A673 (cell line): ENCODE measurements at regions not wholly inside any gene's neighbourhood (a gene's known extent, or its start where the extent isn't known, plus 50 kb on each side); places are given as distances from the start of the nearest gene placed in this dataset.

Experiments
- BruUV-seq: library from RNA; stranded (reverse); fragments of 400-500 nt; replicated peaks from 2 replicates; lab custom pipeline; 2021; lab: Mats Ljungman, UMichigan
- CTCF ChIA-PET: fragments of 300-600 bp; sonication (Branson Sonifier 250); formaldehyde crosslinking; loops from one replicate; lab custom pipeline; 2022; ENCODE audit warnings: antibody characterized with exemption; lab: Charles Lee
- POLR2A ChIA-PET: fragments of 300-600 bp; sonication (Branson Sonifier 250); formaldehyde crosslinking; loops from one replicate; lab custom pipeline; 2022; ENCODE audit warnings: antibody characterized with exemption; ENCODE audit not compliant: low non-redundant PET; lab: Charles Lee
- DNase-seq: peaks from one replicate; pipeline ENCODE4 v3.0.0-alpha.2; 2015; ENCODE audit warnings: low spot score
- H3K27ac ChIP-seq: fragments of 200-600 bp; sonication (generic); 2 replicates; pipeline ENCODE4 v1.5.1; 2016; ENCODE audit warnings: mixed run types, low read depth, mild to moderate bottlenecking, mixed read lengths, antibody characterized with exemption, low read length; ENCODE audit not compliant: poor library complexity, severe bottlenecking
- H3K27me3 ChIP-seq: fragments of 200-600 bp; sonication (generic); replicated peaks from 2 replicates; pipeline ENCODE4 v1.6.1; 2017; ENCODE audit warnings: mixed run types, low read depth, mild to moderate bottlenecking, mixed read lengths, antibody characterized with exemption, low read length; ENCODE audit not compliant: insufficient read depth, poor library complexity
- H3K36me3 ChIP-seq: fragments of 200-600 bp; sonication (generic); 2 replicates; pipeline ENCODE4 v1.6.1; 2016; ENCODE audit warnings: mixed run types, mild to moderate bottlenecking, mixed read lengths, antibody characterized with exemption, low read length; ENCODE audit not compliant: insufficient read depth, poor library complexity, severe bottlenecking
- H3K4me1 ChIP-seq: fragments of 200-600 bp; sonication (generic); 2 replicates; pipeline ENCODE4 v1.6.1; 2017; ENCODE audit warnings: mixed run types, mild to moderate bottlenecking, mixed read lengths, antibody characterized with exemption, low read length; ENCODE audit not compliant: insufficient read depth, poor library complexity, severe bottlenecking
- H3K4me3 ChIP-seq: fragments of 200-600 bp; sonication (generic); 2 replicates; pipeline ENCODE4 v1.5.1; 2016; ENCODE audit warnings: low read depth, mixed run types, mild to moderate bottlenecking, mixed read lengths, low read length; ENCODE audit not compliant: poor library complexity, severe bottlenecking
- H3K9me3 ChIP-seq: fragments of 200-600 bp; sonication (generic); 2 replicates; pipeline ENCODE4 v1.6.1; 2016; ENCODE audit warnings: mixed run types, low read depth, mild to moderate bottlenecking, mixed read lengths, antibody characterized with exemption, low read length; ENCODE audit not compliant: poor library complexity, severe bottlenecking
- EZH2 ChIP-seq: fragments of 200-600 bp; sonication (generic); IDR thresholded peaks from 2 replicates; pipeline ENCODE4 v1.6.1; 2017; ENCODE audit warnings: borderline replicate concordance, low read depth, mild to moderate bottlenecking, mixed read lengths, antibody characterized with exemption, low read length; ENCODE audit not compliant: poor library complexity, severe bottlenecking
- intact Hi-C: fragments of 100-400 bp; cut with micrococcal nuclease; formaldehyde crosslinking; loops from one replicate; pipeline ENCODE4 v1.10.0; 2022; ENCODE audit not compliant: unreplicated experiment
- TF ChIP-seq, protein P1 (sequence below): fragments of 300-800, 200-600 bp; sonication (generic); conservative IDR thresholded peaks from 2 replicates; pipeline ENCODE4 v1.5.1; 2017; ENCODE audit warnings: low read depth, mild to moderate bottlenecking, antibody characterized with exemption, low read length, moderate library complexity, mixed read lengths

DNA sequence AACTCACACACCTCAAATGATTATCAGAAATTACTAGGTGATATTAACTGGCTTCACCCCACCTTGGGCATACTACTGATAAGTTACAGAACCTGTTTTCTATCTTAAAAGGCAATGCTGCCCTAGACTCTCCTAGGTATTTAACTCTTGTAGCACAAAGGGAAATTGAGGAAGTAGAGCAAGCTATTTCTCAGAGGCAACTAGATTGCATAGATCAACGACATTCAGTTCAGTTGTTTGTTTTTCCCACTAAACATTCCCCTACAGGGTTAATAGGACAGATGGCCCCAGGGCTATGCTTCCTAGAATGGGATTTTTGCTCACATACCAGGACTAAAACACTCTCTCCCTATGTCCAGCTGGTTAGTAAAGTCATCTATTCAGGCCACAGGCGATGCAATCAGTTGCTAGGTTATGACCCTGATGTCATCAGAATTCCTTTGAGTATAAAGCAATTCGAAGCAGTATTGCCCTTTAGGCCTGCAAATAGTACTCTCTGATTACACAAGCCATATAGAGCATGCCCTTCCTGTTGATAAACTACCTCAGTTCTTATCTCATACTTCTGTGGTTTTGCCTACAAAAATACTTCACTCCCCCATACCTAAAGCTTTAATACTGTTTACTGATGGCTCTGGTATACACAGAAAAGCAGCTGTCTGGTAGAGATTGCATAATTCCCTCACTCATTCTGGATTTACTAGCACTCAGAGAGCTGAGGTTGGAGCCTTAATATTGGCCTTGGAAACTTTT lies 67.4 kb upstream of the ASCC3 start:
- TF ChIP-seq EZH2 = no peak
- TF ChIP-seq, protein P1, sequence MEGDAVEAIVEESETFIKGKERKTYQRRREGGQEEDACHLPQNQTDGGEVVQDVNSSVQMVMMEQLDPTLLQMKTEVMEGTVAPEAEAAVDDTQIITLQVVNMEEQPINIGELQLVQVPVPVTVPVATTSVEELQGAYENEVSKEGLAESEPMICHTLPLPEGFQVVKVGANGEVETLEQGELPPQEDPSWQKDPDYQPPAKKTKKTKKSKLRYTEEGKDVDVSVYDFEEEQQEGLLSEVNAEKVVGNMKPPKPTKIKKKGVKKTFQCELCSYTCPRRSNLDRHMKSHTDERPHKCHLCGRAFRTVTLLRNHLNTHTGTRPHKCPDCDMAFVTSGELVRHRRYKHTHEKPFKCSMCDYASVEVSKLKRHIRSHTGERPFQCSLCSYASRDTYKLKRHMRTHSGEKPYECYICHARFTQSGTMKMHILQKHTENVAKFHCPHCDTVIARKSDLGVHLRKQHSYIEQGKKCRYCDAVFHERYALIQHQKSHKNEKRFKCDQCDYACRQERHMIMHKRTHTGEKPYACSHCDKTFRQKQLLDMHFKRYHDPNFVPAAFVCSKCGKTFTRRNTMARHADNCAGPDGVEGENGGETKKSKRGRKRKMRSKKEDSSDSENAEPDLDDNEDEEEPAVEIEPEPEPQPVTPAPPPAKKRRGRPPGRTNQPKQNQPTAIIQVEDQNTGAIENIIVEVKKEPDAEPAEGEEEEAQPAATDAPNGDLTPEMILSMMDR = no peak
- H3K27me3 ChIP-seq = no peaks in the 10 kb centered on the region
- CTCF ChIA-PET = no interaction called here
- no peaks in the 10 kb centered on the region for H3K4me1 ChIP-seq
- no peak for DNase-seq
- H3K27ac ChIP-seq = no peak overlapping the region
- intact Hi-C loops = no loop called here
- H3K4me3 ChIP-seq = no peak overlapping the region
- POLR2A ChIA-PET = no interaction called here
- H3K36me3 ChIP-seq = no peaks in the 10 kb centered on the region
- no TSS peak for BruUV-seq
- no peaks in the 10 kb centered on the region for H3K9me3 ChIP-seq

DNA sequence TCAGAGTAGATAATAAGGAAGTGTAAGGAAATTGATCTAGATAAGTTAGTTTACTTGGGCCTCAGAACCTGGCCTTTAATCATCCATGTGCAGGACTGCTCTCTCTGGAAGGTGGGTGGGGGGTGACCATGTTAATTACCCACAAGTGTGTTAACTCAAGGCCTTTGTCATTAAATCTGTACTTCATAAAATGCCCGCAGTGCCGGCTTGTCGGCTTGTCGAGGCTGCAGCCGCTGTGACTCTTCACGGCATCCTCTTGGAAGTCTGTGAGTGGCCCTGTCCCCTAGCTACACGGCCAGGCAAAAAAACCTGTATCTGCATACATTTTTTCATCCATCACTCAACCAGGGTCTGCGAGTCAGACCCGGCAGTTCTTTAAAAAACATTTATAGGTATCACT lies 70.9 kb upstream of the ASCC3 start:
- intact Hi-C loops = no loop called here
- TF ChIP-seq, protein P1 = no peak
- no peak for TF ChIP-seq EZH2
- no peaks in the 10 kb centered on the region for H3K27me3 ChIP-seq
- DNase-seq = no peak
- no peaks in the 10 kb centered on the region for H3K9me3 ChIP-seq
- H3K4me3 ChIP-seq = no peak overlapping the region
- ChIA-PET POLR2A (no interaction called here), CTCF (no interaction called here)
- BruUV-seq = no TSS peak
- no peaks in the 10 kb centered on the region for H3K36me3 ChIP-seq
- H3K4me1 ChIP-seq = no peaks in the 10 kb centered on the region
- no peak overlapping the region for H3K27ac ChIP-seq

DNA sequence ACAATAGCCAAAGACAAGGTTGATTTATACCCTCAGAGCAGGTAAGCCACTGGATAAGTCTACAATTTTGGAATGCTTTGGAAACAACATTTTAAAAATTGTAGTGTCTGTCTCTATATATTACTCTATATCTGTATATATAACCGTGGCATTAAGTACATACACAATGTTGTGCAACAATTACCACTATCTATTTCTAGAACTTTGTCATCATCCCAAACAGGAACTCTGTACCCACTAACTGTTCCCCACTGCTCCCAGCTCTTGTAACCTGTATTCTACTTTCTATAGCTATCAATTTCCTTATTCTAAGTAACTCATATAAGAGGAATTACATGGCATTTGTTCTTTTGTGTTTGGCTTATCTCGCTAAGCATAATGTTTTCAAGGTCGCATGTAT lies 78.2 kb upstream of the ASCC3 start:
- no peaks in the 10 kb centered on the region for H3K27me3 ChIP-seq
- H3K4me1 ChIP-seq = no peaks in the 10 kb centered on the region
- intact Hi-C loops = no loop called here
- no TSS peak for BruUV-seq
- TF ChIP-seq EZH2 = no peak
- TF ChIP-seq, protein P1 = no peak
- H3K9me3 ChIP-seq = no peaks in the 10 kb centered on the region
- no peak overlapping the region for H3K27ac ChIP-seq
- POLR2A ChIA-PET = no interaction called here
- no peak for DNase-seq
- no peaks in the 10 kb centered on the region for H3K36me3 ChIP-seq
- CTCF ChIA-PET = no interaction called here
- no peak overlapping the region for H3K4me3 ChIP-seq
